K562 (cell line): ENCODE measurements at regions not wholly inside any gene's neighbourhood (a gene's known extent, or its start where the extent isn't known, plus 50 kb on each side); places are given as distances from the start of the nearest gene placed in this dataset.

Source experiments
- LCOR ChIP-seq: sonication (generic); formaldehyde crosslinking; IDR thresholded peaks from 2 replicates; pipeline ENCODE4 v1.8.0; 2022; ENCODE audit warnings: mild to moderate bottlenecking, missing genetic modification reagents
- TF ChIP-seq, protein P1 (sequence below): fragments of 200-600 bp; sonication (generic); IDR thresholded peaks from one replicate; pipeline ENCODE4 v1.6.1; 2012; ENCODE audit warnings: mild to moderate bottlenecking, low read depth, low read length, inconsistent platforms
- TF ChIP-seq, protein P2 (sequence below): fragments of 250-450 bp; sonication (Bioruptor Pico); IDR thresholded peaks from 2 replicates; pipeline ENCODE4 v1.5.0; 2021
- TF ChIP-seq, protein P3 (sequence below): sonication (generic); formaldehyde crosslinking; IDR thresholded peaks from 2 replicates; pipeline ENCODE4 v1.8.0; 2022; ENCODE audit warnings: missing genetic modification reagents, mild to moderate bottlenecking, borderline replicate concordance

DNA sequence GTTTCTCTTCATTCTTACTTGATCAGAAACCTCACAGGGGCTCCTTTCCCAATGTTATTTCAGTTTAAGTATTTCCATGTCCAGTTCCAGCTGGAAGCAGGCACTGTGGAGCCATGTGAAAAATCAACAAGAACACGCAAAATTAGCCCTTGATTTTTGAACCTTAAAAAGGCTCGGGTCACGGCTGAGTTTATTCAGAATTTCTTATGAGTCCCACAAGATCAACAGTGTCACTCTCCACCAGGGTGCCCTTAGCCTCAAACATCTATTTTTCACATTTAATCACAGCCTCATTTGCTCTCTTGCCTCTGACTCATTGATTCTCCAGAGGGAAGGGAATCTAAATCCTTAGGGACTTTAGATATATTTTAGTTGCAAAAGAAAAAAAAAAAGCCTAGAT, 157.7 kb upstream of the AVPR1A start (continued):
- TF ChIP-seq, protein P1, sequence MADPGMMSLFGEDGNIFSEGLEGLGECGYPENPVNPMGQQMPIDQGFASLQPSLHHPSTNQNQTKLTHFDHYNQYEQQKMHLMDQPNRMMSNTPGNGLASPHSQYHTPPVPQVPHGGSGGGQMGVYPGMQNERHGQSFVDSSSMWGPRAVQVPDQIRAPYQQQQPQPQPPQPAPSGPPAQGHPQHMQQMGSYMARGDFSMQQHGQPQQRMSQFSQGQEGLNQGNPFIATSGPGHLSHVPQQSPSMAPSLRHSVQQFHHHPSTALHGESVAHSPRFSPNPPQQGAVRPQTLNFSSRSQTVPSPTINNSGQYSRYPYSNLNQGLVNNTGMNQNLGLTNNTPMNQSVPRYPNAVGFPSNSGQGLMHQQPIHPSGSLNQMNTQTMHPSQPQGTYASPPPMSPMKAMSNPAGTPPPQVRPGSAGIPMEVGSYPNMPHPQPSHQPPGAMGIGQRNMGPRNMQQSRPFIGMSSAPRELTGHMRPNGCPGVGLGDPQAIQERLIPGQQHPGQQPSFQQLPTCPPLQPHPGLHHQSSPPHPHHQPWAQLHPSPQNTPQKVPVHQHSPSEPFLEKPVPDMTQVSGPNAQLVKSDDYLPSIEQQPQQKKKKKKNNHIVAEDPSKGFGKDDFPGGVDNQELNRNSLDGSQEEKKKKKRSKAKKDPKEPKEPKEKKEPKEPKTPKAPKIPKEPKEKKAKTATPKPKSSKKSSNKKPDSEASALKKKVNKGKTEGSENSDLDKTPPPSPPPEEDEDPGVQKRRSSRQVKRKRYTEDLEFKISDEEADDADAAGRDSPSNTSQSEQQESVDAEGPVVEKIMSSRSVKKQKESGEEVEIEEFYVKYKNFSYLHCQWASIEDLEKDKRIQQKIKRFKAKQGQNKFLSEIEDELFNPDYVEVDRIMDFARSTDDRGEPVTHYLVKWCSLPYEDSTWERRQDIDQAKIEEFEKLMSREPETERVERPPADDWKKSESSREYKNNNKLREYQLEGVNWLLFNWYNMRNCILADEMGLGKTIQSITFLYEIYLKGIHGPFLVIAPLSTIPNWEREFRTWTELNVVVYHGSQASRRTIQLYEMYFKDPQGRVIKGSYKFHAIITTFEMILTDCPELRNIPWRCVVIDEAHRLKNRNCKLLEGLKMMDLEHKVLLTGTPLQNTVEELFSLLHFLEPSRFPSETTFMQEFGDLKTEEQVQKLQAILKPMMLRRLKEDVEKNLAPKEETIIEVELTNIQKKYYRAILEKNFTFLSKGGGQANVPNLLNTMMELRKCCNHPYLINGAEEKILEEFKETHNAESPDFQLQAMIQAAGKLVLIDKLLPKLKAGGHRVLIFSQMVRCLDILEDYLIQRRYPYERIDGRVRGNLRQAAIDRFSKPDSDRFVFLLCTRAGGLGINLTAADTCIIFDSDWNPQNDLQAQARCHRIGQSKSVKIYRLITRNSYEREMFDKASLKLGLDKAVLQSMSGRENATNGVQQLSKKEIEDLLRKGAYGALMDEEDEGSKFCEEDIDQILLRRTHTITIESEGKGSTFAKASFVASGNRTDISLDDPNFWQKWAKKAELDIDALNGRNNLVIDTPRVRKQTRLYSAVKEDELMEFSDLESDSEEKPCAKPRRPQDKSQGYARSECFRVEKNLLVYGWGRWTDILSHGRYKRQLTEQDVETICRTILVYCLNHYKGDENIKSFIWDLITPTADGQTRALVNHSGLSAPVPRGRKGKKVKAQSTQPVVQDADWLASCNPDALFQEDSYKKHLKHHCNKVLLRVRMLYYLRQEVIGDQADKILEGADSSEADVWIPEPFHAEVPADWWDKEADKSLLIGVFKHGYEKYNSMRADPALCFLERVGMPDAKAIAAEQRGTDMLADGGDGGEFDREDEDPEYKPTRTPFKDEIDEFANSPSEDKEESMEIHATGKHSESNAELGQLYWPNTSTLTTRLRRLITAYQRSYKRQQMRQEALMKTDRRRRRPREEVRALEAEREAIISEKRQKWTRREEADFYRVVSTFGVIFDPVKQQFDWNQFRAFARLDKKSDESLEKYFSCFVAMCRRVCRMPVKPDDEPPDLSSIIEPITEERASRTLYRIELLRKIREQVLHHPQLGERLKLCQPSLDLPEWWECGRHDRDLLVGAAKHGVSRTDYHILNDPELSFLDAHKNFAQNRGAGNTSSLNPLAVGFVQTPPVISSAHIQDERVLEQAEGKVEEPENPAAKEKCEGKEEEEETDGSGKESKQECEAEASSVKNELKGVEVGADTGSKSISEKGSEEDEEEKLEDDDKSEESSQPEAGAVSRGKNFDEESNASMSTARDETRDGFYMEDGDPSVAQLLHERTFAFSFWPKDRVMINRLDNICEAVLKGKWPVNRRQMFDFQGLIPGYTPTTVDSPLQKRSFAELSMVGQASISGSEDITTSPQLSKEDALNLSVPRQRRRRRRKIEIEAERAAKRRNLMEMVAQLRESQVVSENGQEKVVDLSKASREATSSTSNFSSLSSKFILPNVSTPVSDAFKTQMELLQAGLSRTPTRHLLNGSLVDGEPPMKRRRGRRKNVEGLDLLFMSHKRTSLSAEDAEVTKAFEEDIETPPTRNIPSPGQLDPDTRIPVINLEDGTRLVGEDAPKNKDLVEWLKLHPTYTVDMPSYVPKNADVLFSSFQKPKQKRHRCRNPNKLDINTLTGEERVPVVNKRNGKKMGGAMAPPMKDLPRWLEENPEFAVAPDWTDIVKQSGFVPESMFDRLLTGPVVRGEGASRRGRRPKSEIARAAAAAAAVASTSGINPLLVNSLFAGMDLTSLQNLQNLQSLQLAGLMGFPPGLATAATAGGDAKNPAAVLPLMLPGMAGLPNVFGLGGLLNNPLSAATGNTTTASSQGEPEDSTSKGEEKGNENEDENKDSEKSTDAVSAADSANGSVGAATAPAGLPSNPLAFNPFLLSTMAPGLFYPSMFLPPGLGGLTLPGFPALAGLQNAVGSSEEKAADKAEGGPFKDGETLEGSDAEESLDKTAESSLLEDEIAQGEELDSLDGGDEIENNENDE, result no peak
- TF ChIP-seq, protein P2, sequence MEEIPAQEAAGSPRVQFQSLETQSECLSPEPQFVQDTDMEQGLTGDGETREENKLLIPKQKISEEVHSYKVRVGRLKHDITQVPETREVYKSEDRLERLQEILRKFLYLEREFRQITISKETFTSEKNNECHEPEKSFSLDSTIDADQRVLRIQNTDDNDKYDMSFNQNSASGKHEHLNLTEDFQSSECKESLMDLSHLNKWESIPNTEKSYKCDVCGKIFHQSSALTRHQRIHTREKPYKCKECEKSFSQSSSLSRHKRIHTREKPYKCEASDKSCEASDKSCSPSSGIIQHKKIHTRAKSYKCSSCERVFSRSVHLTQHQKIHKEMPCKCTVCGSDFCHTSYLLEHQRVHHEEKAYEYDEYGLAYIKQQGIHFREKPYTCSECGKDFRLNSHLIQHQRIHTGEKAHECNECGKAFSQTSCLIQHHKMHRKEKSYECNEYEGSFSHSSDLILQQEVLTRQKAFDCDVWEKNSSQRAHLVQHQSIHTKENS (CRISPR knock-in tag), result no peak
- TF ChIP-seq, protein P3, sequence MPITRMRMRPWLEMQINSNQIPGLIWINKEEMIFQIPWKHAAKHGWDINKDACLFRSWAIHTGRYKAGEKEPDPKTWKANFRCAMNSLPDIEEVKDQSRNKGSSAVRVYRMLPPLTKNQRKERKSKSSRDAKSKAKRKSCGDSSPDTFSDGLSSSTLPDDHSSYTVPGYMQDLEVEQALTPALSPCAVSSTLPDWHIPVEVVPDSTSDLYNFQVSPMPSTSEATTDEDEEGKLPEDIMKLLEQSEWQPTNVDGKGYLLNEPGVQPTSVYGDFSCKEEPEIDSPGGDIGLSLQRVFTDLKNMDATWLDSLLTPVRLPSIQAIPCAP, result no peak
- no peak for TF ChIP-seq LCOR (CRISPR knock-in tag)
